OCI-LY7 (cell line): ENCODE measurements at regions not wholly inside any gene's neighbourhood (a gene's known extent, or its start where the extent isn't known, plus 50 kb on each side); places are given as distances from the start of the nearest gene placed in this dataset.
"Not testable (repeated sequence)": the region's sequence is repeated elsewhere in the genome, so short reads cannot be mapped to it uniquely, and the experiment has no call there.

ENCODE experiments used
- BruUV-seq: library from RNA; stranded (reverse); fragments of 400-500 nt; replicated peaks from 2 replicates; lab custom pipeline; 2021; lab: Mats Ljungman, UMichigan
- CTCF ChIA-PET: fragments of 300-600 bp; sonication (Branson Sonifier 250); formaldehyde crosslinking; loops from one replicate; lab custom pipeline; 2022; ENCODE audit warnings: antibody characterized with exemption; ENCODE audit not compliant: unreplicated experiment; lab: Charles Lee
- POLR2A ChIA-PET: fragments of 300-600 bp; sonication (Branson Sonifier 250); formaldehyde crosslinking; loops from one replicate; lab custom pipeline; 2022; ENCODE audit warnings: antibody characterized with exemption; lab: Charles Lee
- DNase-seq: peaks from one replicate; pipeline ENCODE4 v3.0.0-alpha.2; 2015; ENCODE audit warnings: low spot score
- H2AFZ ChIP-seq: fragments of 200-600 bp; sonication (generic), shearing (Covaris generic); 2 replicates; pipeline ENCODE4 v1.6.1; 2014; ENCODE audit warnings: mild to moderate bottlenecking, antibody characterized with exemption, low read length, moderate library complexity
- H3K27ac ChIP-seq: fragments of 200-600 bp; sonication (generic); 2 replicates; pipeline ENCODE4 v1.5.1; 2014; ENCODE audit warnings: mixed run types, low read depth, mild to moderate bottlenecking, moderate library complexity, low read length, inconsistent platforms; ENCODE audit not compliant: poor library complexity, severe bottlenecking
- H3K36me3 ChIP-seq: fragments of 200-600 bp; sonication (generic); 2 replicates; pipeline ENCODE4 v1.6.1; 2014; ENCODE audit warnings: mild to moderate bottlenecking, antibody characterized with exemption, low read length, moderate library complexity, mixed read lengths; ENCODE audit not compliant: insufficient read depth
- H3K4me1 ChIP-seq: fragments of 200-600 bp; sonication (generic); 2 replicates; pipeline ENCODE4 v1.5.1; 2014; ENCODE audit warnings: mild to moderate bottlenecking, low read length; ENCODE audit not compliant: insufficient read depth, poor library complexity, severe bottlenecking
- H3K4me2 ChIP-seq: fragments of 200-600 bp; sonication (generic); 2 replicates; pipeline ENCODE4 v1.6.1; 2014; ENCODE audit warnings: mild to moderate bottlenecking, low read length
- H3K4me3 ChIP-seq: fragments of 200-600 bp; sonication (generic); 2 replicates; pipeline ENCODE4 v1.5.1; 2014; ENCODE audit warnings: mild to moderate bottlenecking, low read depth, low read length; ENCODE audit not compliant: poor library complexity, severe bottlenecking
- H3K79me2 ChIP-seq: fragments of 200-600 bp; sonication (generic); 2 replicates; pipeline ENCODE4 v1.6.1; 2016; ENCODE audit warnings: low read depth, mild to moderate bottlenecking, low read length, moderate library complexity, mixed read lengths; ENCODE audit not compliant: insufficient read depth
- H3K9me2 ChIP-seq: fragments of 200-600 bp; sonication (generic); 2 replicates; pipeline ENCODE4 v1.6.1; 2016; ENCODE audit warnings: mild to moderate bottlenecking, low read length, mixed read lengths; ENCODE audit not compliant: insufficient read depth
- H3K9me3 ChIP-seq: fragments of 200-600 bp; sonication (generic); 2 replicates; pipeline ENCODE4 v1.6.1; 2014; ENCODE audit warnings: mild to moderate bottlenecking, mixed run types, low read length, mixed read lengths
- H4K20me1 ChIP-seq: fragments of 200-600 bp; sonication (generic); 2 replicates; pipeline ENCODE4 v1.6.1; 2014; ENCODE audit warnings: mild to moderate bottlenecking, antibody characterized with exemption, low read length, moderate library complexity, mixed read lengths; ENCODE audit not compliant: insufficient read depth
- intact Hi-C: fragments of 100-400 bp; cut with micrococcal nuclease; formaldehyde crosslinking; loops from one replicate; pipeline ENCODE4 v1.10.0; 2022; ENCODE audit not compliant: unreplicated experiment

DNA sequence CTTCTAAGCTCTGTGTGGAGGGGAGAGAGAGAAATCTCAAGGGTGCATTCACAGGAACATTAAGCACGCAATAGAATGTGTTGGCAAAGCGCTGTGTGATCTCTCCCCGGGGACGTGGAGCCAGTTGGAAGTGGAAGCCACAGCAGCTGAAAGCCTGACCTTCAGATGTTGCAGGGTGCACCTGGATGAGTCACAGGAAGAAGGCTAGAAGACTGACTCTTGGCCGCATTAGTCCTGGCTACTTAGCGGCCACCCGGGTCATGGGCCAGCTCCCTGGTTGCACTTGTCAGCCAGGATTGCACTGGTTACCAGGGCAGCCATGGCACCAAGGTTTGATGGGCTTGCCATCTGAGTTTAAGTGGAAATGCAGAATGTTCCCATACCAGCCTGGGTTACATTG is 128.6 kb upstream of the ALDH3B2 start:
- POLR2A ChIA-PET, H3K4me3 ChIP-seq, DNase-seq, H2AFZ ChIP-seq, H3K9me3 ChIP-seq, H3K27ac ChIP-seq, H3K79me2 ChIP-seq, H3K9me2 ChIP-seq, BruUV-seq, H4K20me1 ChIP-seq, H3K36me3 ChIP-seq, CTCF ChIA-PET, H3K4me2 ChIP-seq: not testable (repeated sequence)
- intact Hi-C loops = loop anchor here (5.0 kb wide), 1 partner anchor 226 kb away; no protein-coding TSS in a partner anchor
- H3K4me1 ChIP-seq = peaks cover 14% of the 10 kb centered on the region

GRCh38 chr11:67802623-67803022 is 128.2 kb upstream of the ALDH3B2 start:
- H2AFZ ChIP-seq, DNase-seq, CTCF ChIA-PET, POLR2A ChIA-PET, H3K36me3 ChIP-seq, H3K4me3 ChIP-seq, H3K9me3 ChIP-seq, H3K27ac ChIP-seq, H3K9me2 ChIP-seq, H3K4me2 ChIP-seq, H4K20me1 ChIP-seq, BruUV-seq, H3K79me2 ChIP-seq: not testable (repeated sequence)
- peaks cover 14% of the 10 kb centered on the region for H3K4me1 ChIP-seq
- intact Hi-C loops = loop anchor here (5.0 kb wide), 1 partner anchor 225 kb away; no protein-coding TSS in a partner anchor

DNA sequence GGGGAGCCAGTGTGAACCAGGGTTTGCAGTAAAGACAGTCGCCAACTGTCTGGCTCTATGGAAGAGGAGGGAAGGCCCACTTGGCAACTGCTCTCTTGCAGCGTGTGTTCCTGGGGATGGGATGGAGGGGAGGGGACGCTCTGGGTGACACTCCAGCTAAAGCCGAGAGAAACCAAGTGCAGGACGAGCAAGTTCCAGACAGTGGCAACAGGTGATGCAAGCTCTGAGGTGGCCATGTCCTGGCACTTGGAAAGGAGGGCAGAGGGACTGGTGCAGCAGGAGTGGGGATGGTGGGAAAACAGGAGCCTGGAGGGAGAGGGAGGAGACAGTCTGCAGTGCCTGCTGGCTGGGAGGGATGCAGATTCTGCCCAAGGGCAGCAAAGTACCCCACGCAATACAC is 127.0 kb upstream of the ALDH3B2 start:
- H2AFZ ChIP-seq, DNase-seq, H3K4me2 ChIP-seq, H3K9me3 ChIP-seq, H3K4me3 ChIP-seq, CTCF ChIA-PET, H4K20me1 ChIP-seq, H3K79me2 ChIP-seq, H3K9me2 ChIP-seq, H3K27ac ChIP-seq, POLR2A ChIA-PET, BruUV-seq, H3K36me3 ChIP-seq: not testable (repeated sequence)
- peaks cover 14% of the 10 kb centered on the region for H3K4me1 ChIP-seq
- intact Hi-C loops = loop anchor here (5.0 kb wide), 1 partner anchor 224 kb away; no protein-coding TSS in a partner anchor

- H3K36me3 ChIP-seq, H3K9me2 ChIP-seq, H3K79me2 ChIP-seq, POLR2A ChIA-PET, H3K4me3 ChIP-seq, H2AFZ ChIP-seq, H4K20me1 ChIP-seq, DNase-seq, H3K27ac ChIP-seq, H3K9me3 ChIP-seq, CTCF ChIA-PET, BruUV-seq, H3K4me2 ChIP-seq: not testable (repeated sequence)
- intact Hi-C loops = loop anchor here (5.0 kb wide), 1 partner anchor 223 kb away; no protein-coding TSS in a partner anchor
- H3K4me1 ChIP-seq = peaks cover 14% of the 10 kb centered on the region
These were observed 126.2 kb upstream of the ALDH3B2 start for GRCh38 chr11:67800591-67800990.
